ENCODE measurements at regions not wholly inside any gene's neighbourhood (a gene's known extent, or its start where the extent isn't known, plus 50 kb on each side); places are given as distances from the start of the nearest gene placed in this dataset.

GRCh38 chr7:155164316-155164715 is 94.2 kb downstream of the HTR5A start:
- TF ChIP-seq CTCF (IDR thresholded peaks at IDR 0.05) (no peak), POLR2A (IDR thresholded peaks at IDR 0.05) (no peak)

Data from lower leg skin (tissue), 3 donors.